ENCODE measurements at regions not wholly inside any gene's neighbourhood (a gene's known extent, or its start where the extent isn't known, plus 50 kb on each side); places are given as distances from the start of the nearest gene placed in this dataset.

DNA sequence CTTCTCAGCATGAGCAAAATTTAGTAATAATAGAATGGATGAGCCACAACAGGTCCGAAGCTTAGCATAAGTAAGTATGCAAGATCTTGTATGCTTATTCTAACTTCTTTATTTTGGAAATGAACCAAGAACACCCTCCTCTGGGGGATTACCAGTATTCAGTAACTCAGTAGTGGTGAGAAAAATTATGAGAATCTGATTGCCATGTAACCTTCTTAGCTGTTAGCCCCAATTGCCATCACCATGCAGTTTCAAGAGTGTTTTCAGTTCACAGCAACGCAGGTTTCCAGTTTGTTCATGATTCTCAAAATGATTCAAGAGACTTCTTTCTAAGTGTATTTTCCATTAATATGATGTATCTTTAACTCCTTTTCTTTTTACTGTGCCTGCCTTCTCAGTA lies 1507.6 kb upstream of the SEL1L start:
- WGBS: 84% methylated on average over 2 of the region's 2 CpGs
- H3K27ac ChIP-seq: no peak overlapping the region
- H3K27me3 ChIP-seq: no peaks in the 10 kb centered on the region
- H3K4me3 ChIP-seq: no peak overlapping the region
- no peaks in the 10 kb centered on the region for H3K4me1 ChIP-seq
- DNase-seq (ENCODE audit: low spot score in 2 of 2): no peak
- TF ChIP-seq EP300 (IDR thresholded peaks at IDR 0.05) (no peak), POLR2AphosphoS5 (IDR thresholded peaks at IDR 0.05) (no peak), POLR2A (IDR thresholded peaks at IDR 0.05) (no peak)
- TF ChIP-seq, protein P1, sequence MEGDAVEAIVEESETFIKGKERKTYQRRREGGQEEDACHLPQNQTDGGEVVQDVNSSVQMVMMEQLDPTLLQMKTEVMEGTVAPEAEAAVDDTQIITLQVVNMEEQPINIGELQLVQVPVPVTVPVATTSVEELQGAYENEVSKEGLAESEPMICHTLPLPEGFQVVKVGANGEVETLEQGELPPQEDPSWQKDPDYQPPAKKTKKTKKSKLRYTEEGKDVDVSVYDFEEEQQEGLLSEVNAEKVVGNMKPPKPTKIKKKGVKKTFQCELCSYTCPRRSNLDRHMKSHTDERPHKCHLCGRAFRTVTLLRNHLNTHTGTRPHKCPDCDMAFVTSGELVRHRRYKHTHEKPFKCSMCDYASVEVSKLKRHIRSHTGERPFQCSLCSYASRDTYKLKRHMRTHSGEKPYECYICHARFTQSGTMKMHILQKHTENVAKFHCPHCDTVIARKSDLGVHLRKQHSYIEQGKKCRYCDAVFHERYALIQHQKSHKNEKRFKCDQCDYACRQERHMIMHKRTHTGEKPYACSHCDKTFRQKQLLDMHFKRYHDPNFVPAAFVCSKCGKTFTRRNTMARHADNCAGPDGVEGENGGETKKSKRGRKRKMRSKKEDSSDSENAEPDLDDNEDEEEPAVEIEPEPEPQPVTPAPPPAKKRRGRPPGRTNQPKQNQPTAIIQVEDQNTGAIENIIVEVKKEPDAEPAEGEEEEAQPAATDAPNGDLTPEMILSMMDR (IDR thresholded peaks at IDR 0.05): no peak
- no peaks in the 10 kb centered on the region for H3K9me3 ChIP-seq
- no peaks in the 10 kb centered on the region for H3K36me3 ChIP-seq

DNA sequence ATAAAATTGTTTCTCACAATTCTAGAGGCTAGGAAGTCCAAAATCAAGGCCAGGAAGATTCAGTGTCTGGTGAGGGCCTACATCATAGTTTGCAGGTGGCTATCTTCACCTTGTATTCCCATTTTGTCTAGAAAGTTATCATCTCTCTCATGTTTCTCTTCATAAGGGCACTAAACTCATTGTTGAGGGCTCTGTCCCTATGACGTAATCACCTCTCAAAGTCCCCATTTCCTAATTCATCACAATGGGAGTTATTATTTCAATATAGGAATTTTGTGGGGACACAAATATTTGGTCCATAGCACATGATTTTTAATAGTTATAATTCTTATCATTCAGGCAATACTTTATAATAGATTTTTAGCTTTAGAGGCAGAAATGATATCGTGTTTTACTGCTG lies 1509.2 kb upstream of the SEL1L start:
- 46% methylated on average over 2 of the region's 2 CpGs for WGBS
- no peak for DNase-seq (ENCODE audit: low spot score in 2 of 2)
- no peak for TF ChIP-seq POLR2A (IDR thresholded peaks at IDR 0.05)
- TF ChIP-seq, protein P1 (IDR thresholded peaks at IDR 0.05): no peak
- no peak for TF ChIP-seq POLR2AphosphoS5 (IDR thresholded peaks at IDR 0.05)
- no peak for TF ChIP-seq EP300 (IDR thresholded peaks at IDR 0.05)
- no peaks in the 10 kb centered on the region for H3K9me3 ChIP-seq
- no peaks in the 10 kb centered on the region for H3K27me3 ChIP-seq
- no peaks in the 10 kb centered on the region for H3K36me3 ChIP-seq
- no peaks in the 10 kb centered on the region for H3K4me1 ChIP-seq
- no peak overlapping the region for H3K27ac ChIP-seq
- H3K4me3 ChIP-seq: no peak overlapping the region

DNA sequence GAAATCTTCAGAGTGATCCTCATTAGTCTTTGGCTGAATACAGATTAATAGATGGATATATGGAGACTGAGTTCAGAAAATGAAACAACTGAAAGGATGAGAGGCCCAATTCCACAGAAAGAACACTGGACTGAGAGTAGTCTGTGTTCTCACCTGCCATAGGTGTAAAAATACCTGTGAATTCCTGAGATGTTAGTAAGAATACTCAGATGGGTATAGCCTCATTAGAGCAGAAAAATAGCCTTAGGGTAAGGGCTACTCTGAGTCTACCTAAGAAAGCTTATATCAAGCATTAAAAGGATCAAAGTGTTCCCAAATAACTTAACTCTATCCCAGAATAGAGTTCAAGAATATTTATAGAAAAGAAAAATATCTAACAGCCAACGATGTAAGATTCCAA lies 1510.3 kb upstream of the SEL1L start:
- 43% methylated on average over 1 of the region's 1 CpG for WGBS
- Histone ChIP-seq H3K36me3 (no peaks in the 10 kb centered on the region), H3K27me3 (no peaks in the 10 kb centered on the region), H3K9me3 (no peaks in the 10 kb centered on the region), H3K4me3 (no peak overlapping the region), H3K27ac (no peak overlapping the region), H3K4me1 (no peaks in the 10 kb centered on the region)
- TF ChIP-seq POLR2A (IDR thresholded peaks at IDR 0.05) (no peak), EP300 (IDR thresholded peaks at IDR 0.05) (no peak)
- TF ChIP-seq, protein P1 (IDR thresholded peaks at IDR 0.05): no peak
- no peak for DNase-seq (ENCODE audit: low spot score in 2 of 2)

DNA sequence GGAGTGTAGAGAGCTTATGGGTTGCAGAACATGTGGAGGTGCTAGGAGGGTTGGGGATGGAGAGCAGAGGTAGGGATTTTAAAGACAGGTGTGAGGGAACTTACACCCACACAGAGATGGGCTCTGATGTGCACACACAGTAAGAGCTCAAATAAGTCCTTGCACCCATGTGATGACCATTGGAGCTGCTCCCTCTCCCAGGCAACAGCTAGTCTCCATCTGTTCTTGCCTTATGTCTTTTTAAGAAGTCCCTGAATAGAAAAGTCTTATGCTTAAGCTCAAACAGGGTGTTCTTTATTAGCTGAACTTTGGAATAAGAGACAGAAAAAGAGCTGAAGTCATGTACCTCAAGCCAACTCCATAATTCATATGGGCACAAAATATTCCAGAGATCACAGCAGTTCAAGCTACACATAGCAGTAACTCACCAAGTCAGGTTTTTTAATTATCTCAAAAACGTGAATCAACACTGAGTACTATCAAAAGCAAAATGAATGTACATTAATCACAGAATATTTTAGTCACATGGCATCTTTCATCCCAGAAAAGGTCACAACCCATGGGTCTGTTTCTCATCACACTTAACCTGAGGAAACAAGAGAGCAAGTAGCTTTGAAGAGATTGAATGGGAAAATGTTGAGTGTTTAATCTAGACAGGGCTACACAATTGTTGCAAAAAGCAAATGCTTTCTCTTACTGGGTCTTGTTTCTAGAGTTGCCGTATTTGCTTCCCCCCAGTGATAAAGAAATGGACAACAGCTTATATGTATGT lies 1513.6 kb upstream of the SEL1L start:
- no peaks in the 10 kb centered on the region for H3K36me3 ChIP-seq
- H3K4me3 ChIP-seq: no peak overlapping the region
- no peak for DNase-seq (ENCODE audit: low spot score in 2 of 2)
- no peak overlapping the region for H3K27ac ChIP-seq
- no peaks in the 10 kb centered on the region for H3K27me3 ChIP-seq
- WGBS: 55% methylated on average over 2 of the region's 2 CpGs
- TF ChIP-seq POLR2AphosphoS5 (IDR thresholded peaks at IDR 0.05) (no peak), POLR2A (IDR thresholded peaks at IDR 0.05) (no peak), EP300 (IDR thresholded peaks at IDR 0.05) (no peak)
- TF ChIP-seq, protein P1 (IDR thresholded peaks at IDR 0.05): no peak
- H3K4me1 ChIP-seq: no peaks in the 10 kb centered on the region
- H3K9me3 ChIP-seq: no peaks in the 10 kb centered on the region

DNA sequence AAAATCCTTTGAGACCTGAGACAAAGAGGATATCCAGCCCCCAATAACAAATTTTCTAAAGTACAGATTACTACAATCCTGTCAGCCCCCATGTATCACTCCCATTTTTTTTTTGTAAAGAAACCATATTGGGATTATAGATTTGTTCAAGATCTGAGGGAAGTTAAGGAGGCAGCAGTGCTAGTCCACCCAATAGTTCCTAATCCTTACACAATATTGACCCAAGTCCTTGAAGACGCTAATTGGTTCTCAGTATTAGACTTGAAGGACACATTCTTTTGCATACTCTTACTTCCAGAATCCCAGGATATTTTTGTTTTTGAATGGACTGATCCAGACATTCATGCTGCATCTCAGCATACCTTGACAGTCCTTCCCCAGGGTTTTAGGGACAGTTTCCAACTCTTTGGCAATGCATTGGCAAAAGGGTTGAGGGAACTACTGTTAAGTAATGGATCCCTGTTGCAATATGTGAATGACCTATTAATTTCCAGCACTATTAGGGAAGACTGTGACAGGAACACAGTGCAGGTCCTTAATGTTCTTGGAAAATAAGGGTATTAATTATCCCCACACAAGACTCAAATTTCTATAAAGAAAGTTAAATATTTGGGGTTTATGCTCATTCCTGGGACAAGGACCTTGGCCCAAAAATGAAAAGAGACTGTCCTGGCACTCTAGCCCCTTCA lies 1519.5 kb upstream of the SEL1L start:
- H3K4me3 ChIP-seq: no peak overlapping the region
- TF ChIP-seq EP300 (IDR thresholded peaks at IDR 0.05): no peak
- no peak for TF ChIP-seq POLR2AphosphoS5 (IDR thresholded peaks at IDR 0.05)
- TF ChIP-seq POLR2A (IDR thresholded peaks at IDR 0.05): no peak
- TF ChIP-seq, protein P1 (IDR thresholded peaks at IDR 0.05): no peak
- no peak for DNase-seq (ENCODE audit: low spot score in 2 of 2)
- H3K4me1 ChIP-seq: no peaks in the 10 kb centered on the region
- WGBS: 97% methylated on average over 1 of the region's 1 CpG
- no peaks in the 10 kb centered on the region for H3K36me3 ChIP-seq
- no peaks in the 10 kb centered on the region for H3K27me3 ChIP-seq
- no peaks in the 10 kb centered on the region for H3K9me3 ChIP-seq
- H3K27ac ChIP-seq: no peak overlapping the region
